NCI-H345 treated with DMSO at 0.1 percent for 48 hours (cell line): ENCODE measurements at regions not wholly inside any gene's neighbourhood (a gene's known extent, or its start where the extent isn't known, plus 50 kb on each side); places are given as distances from the start of the nearest gene placed in this dataset.
"Not testable (repeated sequence)": the region's sequence is repeated elsewhere in the genome, so short reads cannot be mapped to it uniquely, and the experiment has no call there.

Experiments
- DNase-seq: peaks from one replicate; lab custom pipeline; 2025; ENCODE audit not compliant: unreplicated experiment; lab: John Stamatoyannopoulos, UW

GRCh38 chr12:87596134-87596533, 433.1 kb downstream of the C12orf50 start:
- no peak for DNase-seq

- no peak for DNase-seq
Measured at GRCh38 chr12:87585882-87586557, 443.2 kb downstream of the C12orf50 start.

- DNase-seq = not testable (repeated sequence)
Measured at GRCh38 chr12:87579091-87579490, 450.1 kb downstream of the C12orf50 start.

- no peak for DNase-seq
Measured at GRCh38 chr12:87575906-87576305, 453.3 kb downstream of the C12orf50 start.

GRCh38 chr12:87566918-87567317, 462.3 kb downstream of the C12orf50 start:
- DNase-seq = not testable (repeated sequence)

GRCh38 chr12:87556985-87557384, 472.2 kb downstream of the C12orf50 start:
- no peak for DNase-seq

GRCh38 chr12:87531213-87531612, 498.0 kb downstream of the C12orf50 start:
- DNase-seq = not testable (repeated sequence)

- no peak for DNase-seq
Measured at GRCh38 chr12:87529413-87529812, 499.8 kb downstream of the C12orf50 start.

- no peak for DNase-seq
Measured at GRCh38 chr12:87520968-87521367, 508.2 kb downstream of the C12orf50 start.

GRCh38 chr12:87518481-87518880, 510.7 kb downstream of the C12orf50 start:
- DNase-seq = no peak

GRCh38 chr12:87518036-87518435, 511.2 kb downstream of the C12orf50 start:
- no peak for DNase-seq

GRCh38 chr12:87513536-87514280, 515.5 kb downstream of the C12orf50 start:
- no peak for DNase-seq

- DNase-seq = no peak
Measured at GRCh38 chr12:87511371-87511770, 517.8 kb downstream of the C12orf50 start.

- no peak for DNase-seq
Measured at GRCh38 chr12:87509237-87509820, 519.9 kb downstream of the C12orf50 start.

GRCh38 chr12:87491598-87491997, 537.6 kb downstream of the C12orf50 start:
- no peak for DNase-seq

GRCh38 chr12:87491089-87491488, 538.1 kb downstream of the C12orf50 start:
- DNase-seq = no peak

GRCh38 chr12:87469295-87469694, 559.9 kb downstream of the C12orf50 start:
- DNase-seq = no peak

- no peak for DNase-seq
Measured at GRCh38 chr12:87467936-87468335, 561.3 kb downstream of the C12orf50 start.

- no peak for DNase-seq
Measured at GRCh38 chr12:87464565-87464964, 564.6 kb downstream of the C12orf50 start.

- no peak for DNase-seq
Measured at GRCh38 chr12:87444039-87444438, 585.2 kb downstream of the C12orf50 start.

GRCh38 chr12:87441511-87441910, 587.7 kb downstream of the C12orf50 start:
- DNase-seq = no peak
